SK-N-DZ (cell line): ENCODE measurements at regions not wholly inside any gene's neighbourhood (a gene's known extent, or its start where the extent isn't known, plus 50 kb on each side); places are given as distances from the start of the nearest gene placed in this dataset.

Experiments used
- DNase-seq: peaks from one replicate; pipeline ENCODE4 v3.0.0-alpha.2; 2015; ENCODE audit warnings: low spot score

DNA sequence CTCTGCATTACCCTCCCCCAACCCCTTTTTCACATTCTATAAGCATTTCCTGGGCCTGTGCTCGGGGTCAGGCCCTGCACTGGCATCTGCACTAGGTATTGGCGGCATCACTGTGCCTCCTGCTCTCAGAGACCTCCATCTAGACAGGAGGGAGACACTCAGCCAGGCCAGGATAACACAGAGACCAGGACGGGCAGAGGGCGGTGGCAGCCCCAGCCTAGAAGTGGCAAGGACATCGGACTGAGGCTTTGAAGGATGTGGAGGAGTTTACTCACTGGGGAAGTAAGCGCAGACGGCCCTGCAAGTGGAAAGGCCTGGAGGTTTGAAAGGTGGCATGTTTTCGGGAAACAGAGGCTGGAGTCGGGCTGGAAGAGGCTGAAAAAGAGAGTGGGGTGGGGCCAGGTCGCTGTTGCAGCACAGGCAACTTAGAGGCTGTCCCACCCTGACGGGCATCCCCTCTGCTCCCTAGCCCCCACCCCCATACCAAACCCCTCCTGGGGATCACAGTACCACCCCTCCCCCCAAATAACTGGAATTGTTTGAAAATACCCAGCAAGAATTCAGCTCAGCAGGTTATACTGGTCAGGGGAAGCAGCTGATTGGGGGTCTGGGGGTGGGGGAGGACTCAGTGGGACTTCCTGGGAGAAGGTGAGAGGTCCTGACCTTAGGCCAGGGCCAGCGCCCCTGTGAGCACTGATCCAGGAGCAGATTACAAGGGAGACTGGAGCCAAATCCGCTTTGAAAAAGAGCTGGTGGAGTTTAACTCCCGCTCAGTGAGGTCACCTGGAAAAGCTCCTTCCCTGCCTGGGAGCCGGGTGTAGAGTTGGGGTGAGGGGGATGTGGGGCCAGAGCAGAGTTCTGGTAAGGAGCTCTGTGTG is 121.8 kb upstream of the WNT4 start:
- DNase-seq, result no peak

DNA sequence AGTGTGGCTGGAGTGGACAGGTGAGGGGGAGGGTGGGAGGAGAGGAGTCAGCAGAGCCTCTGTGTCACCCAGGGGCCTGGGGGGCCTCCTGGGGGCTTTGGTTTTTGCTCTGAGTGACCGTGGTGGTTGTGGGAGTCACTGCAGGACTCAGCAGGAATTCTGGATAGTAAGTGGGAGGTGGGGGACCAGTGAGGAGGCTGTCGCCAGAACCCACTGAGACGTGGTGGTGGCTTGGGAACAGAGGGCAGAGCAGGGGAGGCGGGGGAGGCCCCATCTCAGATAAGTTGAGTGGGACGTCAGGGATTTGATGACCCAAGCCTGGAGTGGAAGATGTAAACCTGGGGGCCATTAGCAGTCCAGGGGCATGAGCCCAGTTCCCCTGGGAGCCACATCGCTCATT is 123.2 kb upstream of the WNT4 start:
- DNase-seq, result no peak

- no peak for DNase-seq
Observed at GRCh38 chr1:22267413-22268175, 124.7 kb upstream of the WNT4 start.

GRCh38 chr1:22268327-22268726 is 125.4 kb upstream of the WNT4 start:
- no peak for DNase-seq

GRCh38 chr1:22271847-22272801 is 129.2 kb upstream of the WNT4 start:
- DNase-seq, result no peak

GRCh38 chr1:22273686-22274681 is 131.1 kb upstream of the WNT4 start:
- no peak for DNase-seq

GRCh38 chr1:22275167-22275566 is 132.3 kb upstream of the WNT4 start:
- DNase-seq, result no peak

- DNase-seq, result peak; percentile 48
Observed at GRCh38 chr1:22275626-22276395, 132.9 kb upstream of the WNT4 start.

DNA sequence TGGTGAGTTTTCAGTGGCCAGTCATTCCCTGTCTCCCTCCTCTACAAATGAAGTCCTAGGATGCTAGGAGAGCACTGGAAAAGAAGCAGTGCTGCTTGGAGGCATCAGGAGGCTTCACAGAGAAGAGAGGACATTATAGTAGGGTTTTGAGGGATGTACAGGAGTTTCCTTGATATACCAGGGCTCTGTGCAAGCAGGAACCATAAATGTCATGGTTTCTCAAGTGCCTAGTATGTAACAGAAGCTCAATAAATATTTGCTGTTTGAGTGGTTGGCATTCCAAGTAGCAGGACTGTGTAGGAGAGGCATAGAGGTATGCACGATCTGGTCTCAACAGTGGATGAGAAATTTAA is 133.5 kb upstream of the WNT4 start:
- DNase-seq, result no peak

GRCh38 chr1:22277662-22278061 is 134.8 kb upstream of the WNT4 start:
- DNase-seq, result no peak

DNA sequence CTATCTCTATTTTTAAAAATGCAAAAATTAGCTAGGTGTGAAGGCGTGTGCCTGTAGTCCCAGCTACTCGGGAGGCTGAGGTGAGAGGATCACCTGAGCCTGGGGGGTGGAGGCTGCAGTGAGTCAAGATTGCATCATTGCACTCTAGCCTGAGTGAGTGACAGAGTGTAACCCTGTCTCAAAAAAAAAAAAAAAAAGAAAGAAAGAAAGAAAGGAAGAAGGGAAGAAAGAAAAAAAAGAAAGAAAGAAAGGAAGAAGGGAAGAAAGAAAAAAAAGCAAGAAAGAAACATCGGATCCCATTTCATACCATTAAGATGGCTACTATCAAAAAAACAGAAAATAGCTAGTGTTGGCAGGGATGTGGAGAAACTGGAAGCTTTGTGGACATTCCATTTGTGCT is 136.8 kb upstream of the WNT4 start:
- DNase-seq, result no peak

GRCh38 chr1:22280526-22280925 is 137.6 kb upstream of the WNT4 start:
- no peak for DNase-seq

DNA sequence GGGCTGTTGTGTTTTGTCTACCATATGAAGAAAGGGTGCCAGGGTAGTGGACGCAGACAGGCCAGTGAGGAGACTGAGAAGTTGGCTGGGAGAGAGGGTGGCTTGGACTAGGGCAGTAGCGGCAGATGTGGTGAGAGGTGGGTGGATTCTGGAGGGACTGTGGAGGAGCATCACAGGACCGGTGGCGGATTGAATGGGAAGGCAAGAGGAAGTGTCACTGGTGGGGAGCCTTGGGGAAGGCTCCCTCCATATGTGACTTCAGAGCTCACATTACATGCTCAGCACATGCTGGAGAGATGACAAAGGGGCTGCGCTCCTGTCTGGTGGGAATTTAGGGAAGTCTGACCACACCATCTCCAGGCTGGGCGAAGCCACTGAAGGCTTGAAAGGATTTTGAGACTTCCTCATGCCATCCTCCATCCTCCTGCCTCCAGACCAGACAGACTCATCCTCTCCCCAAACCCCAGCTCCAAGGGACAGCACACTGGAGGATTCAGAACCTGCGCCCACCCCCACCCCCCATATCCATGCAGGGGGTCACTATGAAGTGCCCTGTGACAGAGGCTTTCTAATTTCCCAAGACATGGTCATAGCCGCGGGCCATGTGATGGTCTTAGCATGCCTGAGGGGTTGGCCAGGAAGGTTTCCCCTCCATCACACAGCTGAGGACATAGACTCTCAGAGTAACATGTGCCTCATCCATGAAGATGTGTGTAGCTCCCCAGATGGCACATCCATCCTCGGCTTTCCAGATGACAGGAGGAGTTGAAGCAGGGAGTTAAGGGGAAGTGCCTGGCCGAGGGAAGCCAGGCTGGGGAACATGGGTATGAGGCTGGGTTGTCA is 138.8 kb upstream of the WNT4 start:
- DNase-seq, result no peak

DNA sequence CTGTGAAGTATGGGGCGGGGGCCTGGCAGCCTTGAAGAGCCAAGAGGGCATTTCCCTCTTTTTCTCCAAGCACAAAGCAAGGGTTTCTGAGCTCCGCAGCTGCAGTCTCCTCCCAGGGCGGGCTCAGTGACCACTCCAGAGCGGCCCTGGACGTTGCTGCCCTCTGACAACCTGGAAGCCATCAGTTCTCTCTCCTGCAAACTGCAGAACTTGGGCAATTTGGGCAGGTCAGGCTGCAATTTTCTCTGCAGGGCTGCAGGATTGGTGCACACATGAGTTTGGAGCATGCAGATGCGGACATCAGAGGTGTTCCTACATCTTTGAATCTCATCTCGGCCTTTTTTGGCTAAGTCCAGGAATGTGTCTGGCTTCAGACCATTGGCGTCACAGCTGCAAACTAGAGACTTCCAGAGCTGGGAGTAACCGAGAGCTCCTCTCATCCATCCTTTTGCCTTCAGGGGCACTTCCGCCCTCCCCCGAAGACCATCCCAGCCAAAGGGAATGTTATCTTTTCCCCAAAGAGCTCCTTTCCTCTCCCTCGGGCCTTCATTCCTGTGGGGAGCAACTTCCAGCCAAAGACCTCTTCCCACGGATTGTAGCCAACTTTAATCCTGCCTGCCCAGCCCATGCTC is 139.6 kb upstream of the WNT4 start:
- DNase-seq, result no peak

- no peak for DNase-seq
Observed at GRCh38 chr1:22283596-22283995, 140.7 kb upstream of the WNT4 start.

- no peak for DNase-seq
Observed at GRCh38 chr1:22284236-22284635, 141.3 kb upstream of the WNT4 start.

GRCh38 chr1:22284906-22285548 is 142.1 kb upstream of the WNT4 start:
- no peak for DNase-seq
